Hepatocyte (in vitro differentiated cells): ENCODE measurements at regions not wholly inside any gene's neighbourhood (a gene's known extent, or its start where the extent isn't known, plus 50 kb on each side); places are given as distances from the start of the nearest gene placed in this dataset.

ENCODE experiments used
- DNase-seq: peaks from one replicate; pipeline ENCODE4 v3.0.0-alpha.2; 2016; ENCODE audit warnings: low spot score
- H2AFZ ChIP-seq: fragments of 200-600 bp; sonication (generic); 2 replicates; pipeline ENCODE4 v1.6.0; 2016; ENCODE audit warnings: antibody characterized with exemption, mild to moderate bottlenecking
- H3K27ac ChIP-seq: fragments of 200-600 bp; sonication (generic); 2 replicates; pipeline ENCODE4 v1.5.1; 2016; ENCODE audit warnings: mild to moderate bottlenecking
- H3K27me3 ChIP-seq: fragments of 200-600 bp; sonication (generic); 2 replicates; pipeline ENCODE4 v1.6.1; 2016
- H3K36me3 ChIP-seq: fragments of 200-600 bp; sonication (generic); replicated peaks from 2 replicates; pipeline ENCODE4 v1.5.1; 2016; ENCODE audit warnings: low read depth; ENCODE audit not compliant: insufficient read depth
- H3K4me1 ChIP-seq: fragments of 200-600 bp; sonication (generic); 2 replicates; pipeline ENCODE4 v1.5.1; 2016; ENCODE audit warnings: mild to moderate bottlenecking, moderate library complexity; ENCODE audit not compliant: insufficient read depth
- H3K4me2 ChIP-seq: fragments of 200-600 bp; sonication (generic); 2 replicates; pipeline ENCODE4 v1.6.0; 2016
- H3K4me3 ChIP-seq: fragments of 200-600 bp; sonication (generic); 2 replicates; pipeline ENCODE4 v1.5.1; 2016; ENCODE audit warnings: mild to moderate bottlenecking
- H3K79me2 ChIP-seq: fragments of 200-600 bp; sonication (generic); 2 replicates; pipeline ENCODE4 v1.6.0; 2017; ENCODE audit warnings: mild to moderate bottlenecking
- H3K9me2 ChIP-seq: fragments of 200-600 bp; sonication (generic); replicated peaks from 2 replicates; pipeline ENCODE4 v1.6.0; 2017; ENCODE audit warnings: mild to moderate bottlenecking; ENCODE audit not compliant: insufficient read depth
- H3K9me3 ChIP-seq: fragments of 200-600 bp; sonication (generic); 2 replicates; pipeline ENCODE4 v1.5.1; 2016; ENCODE audit warnings: low read depth, mild to moderate bottlenecking
- H4K20me1 ChIP-seq: fragments of 200-600 bp; sonication (generic); 2 replicates; pipeline ENCODE4 v1.6.0; 2016; ENCODE audit warnings: mild to moderate bottlenecking; ENCODE audit not compliant: insufficient read depth, poor library complexity, severe bottlenecking
- EZH2 ChIP-seq: fragments of 200-600 bp; sonication (generic); IDR thresholded peaks from 2 replicates; pipeline ENCODE4 v1.6.1; 2016; ENCODE audit warnings: antibody characterized with exemption, mild to moderate bottlenecking, borderline replicate concordance
- EZH2phosphoT487 ChIP-seq: fragments of 200-600 bp; sonication (generic); IDR thresholded peaks from one replicate; pipeline ENCODE4 v1.6.1; 2018; ENCODE audit warnings: antibody characterized with exemption, mild to moderate bottlenecking, low read depth, moderate library complexity; ENCODE audit not compliant: unreplicated experiment, severe bottlenecking
- WGBS: methylation state at CpG from one replicate; pipeline ENCODE4 v1.1.6; 2016; ENCODE audit warnings: low lambda C conversion rate; ENCODE audit errors: missing lambda C conversion rate; 5-methylcytosine and 5-hydroxymethylcytosine counted together
- TF ChIP-seq, protein P1 (sequence below): fragments of 200-600 bp; sonication (generic); IDR thresholded peaks from 2 replicates; pipeline ENCODE4 v1.5.1; 2016; ENCODE audit warnings: antibody characterized with exemption, mild to moderate bottlenecking; ENCODE audit not compliant: poor library complexity

DNA sequence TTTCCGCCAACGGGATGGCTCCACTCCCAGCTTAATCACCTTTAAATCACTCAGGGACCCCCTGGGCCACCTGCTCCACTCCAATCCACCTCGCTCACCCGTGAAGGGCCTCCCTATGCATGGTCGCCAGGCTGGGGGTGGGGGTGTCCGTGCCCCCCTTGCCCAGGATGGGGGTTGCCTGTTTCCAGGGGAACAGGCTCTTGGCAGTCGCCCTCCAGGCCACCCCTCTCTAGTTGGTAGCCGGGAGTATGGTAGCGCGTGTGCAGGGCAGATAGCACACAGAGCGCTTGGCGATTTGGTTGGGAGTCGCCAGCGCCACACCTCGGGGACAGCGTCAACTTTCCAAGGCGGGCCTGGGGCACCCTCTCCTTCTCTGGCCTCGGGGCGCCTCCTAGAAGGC, 134.9 kb upstream of the ZNF92 start:
- Histone ChIP-seq H3K36me3 (no peaks in the 10 kb centered on the region), H3K9me3 (no peaks in the 10 kb centered on the region), H3K9me2 (no peaks in the 10 kb centered on the region), H2AFZ (no peak overlapping the region), H3K27ac (no peak overlapping the region), H3K4me1 (no peaks in the 10 kb centered on the region), H3K4me2 (no peak overlapping the region), H3K79me2 (no peaks in the 10 kb centered on the region), H3K27me3 (no peaks in the 10 kb centered on the region), H3K4me3 (no peak overlapping the region), H4K20me1 (no peaks in the 10 kb centered on the region)
- WGBS = 95% methylated on average over 19 of the region's 19 CpGs
- TF ChIP-seq EZH2 (no peak), EZH2phosphoT487 (no peak)
- TF ChIP-seq, protein P1, sequence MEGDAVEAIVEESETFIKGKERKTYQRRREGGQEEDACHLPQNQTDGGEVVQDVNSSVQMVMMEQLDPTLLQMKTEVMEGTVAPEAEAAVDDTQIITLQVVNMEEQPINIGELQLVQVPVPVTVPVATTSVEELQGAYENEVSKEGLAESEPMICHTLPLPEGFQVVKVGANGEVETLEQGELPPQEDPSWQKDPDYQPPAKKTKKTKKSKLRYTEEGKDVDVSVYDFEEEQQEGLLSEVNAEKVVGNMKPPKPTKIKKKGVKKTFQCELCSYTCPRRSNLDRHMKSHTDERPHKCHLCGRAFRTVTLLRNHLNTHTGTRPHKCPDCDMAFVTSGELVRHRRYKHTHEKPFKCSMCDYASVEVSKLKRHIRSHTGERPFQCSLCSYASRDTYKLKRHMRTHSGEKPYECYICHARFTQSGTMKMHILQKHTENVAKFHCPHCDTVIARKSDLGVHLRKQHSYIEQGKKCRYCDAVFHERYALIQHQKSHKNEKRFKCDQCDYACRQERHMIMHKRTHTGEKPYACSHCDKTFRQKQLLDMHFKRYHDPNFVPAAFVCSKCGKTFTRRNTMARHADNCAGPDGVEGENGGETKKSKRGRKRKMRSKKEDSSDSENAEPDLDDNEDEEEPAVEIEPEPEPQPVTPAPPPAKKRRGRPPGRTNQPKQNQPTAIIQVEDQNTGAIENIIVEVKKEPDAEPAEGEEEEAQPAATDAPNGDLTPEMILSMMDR = no peak
- DNase-seq = no peak

DNA sequence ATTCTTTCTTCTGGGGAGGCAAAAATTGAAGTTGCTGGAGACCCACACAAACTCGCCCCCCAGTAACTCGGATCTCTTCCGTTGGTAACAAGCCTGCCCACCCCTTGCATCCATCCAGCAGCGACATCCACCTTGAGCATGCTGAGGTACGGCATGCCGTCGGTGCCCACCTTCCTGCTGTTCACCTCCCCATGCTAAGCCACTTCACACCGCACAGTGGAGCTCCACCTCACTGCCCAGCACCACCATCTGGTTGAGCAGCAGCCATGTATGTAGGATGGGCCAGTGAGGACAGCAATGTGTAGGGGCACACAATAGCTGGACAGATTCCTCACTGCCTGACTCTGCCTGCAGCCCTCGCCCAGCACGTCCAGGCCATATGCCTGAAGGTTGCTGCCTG, 138.1 kb upstream of the ZNF92 start:
- H3K4me3 ChIP-seq = no peak overlapping the region
- no peak overlapping the region for H3K4me2 ChIP-seq
- H2AFZ ChIP-seq = no peak overlapping the region
- whole genome bisulfite sequencing = 94% methylated on average over 10 of the region's 10 CpGs
- H3K79me2 ChIP-seq = no peaks in the 10 kb centered on the region
- no peaks in the 10 kb centered on the region for H4K20me1 ChIP-seq
- no peaks in the 10 kb centered on the region for H3K27me3 ChIP-seq
- H3K9me3 ChIP-seq = no peaks in the 10 kb centered on the region
- TF ChIP-seq, protein P1 = no peak
- TF ChIP-seq EZH2phosphoT487 (no peak), EZH2 (no peak)
- no peak overlapping the region for H3K27ac ChIP-seq
- H3K4me1 ChIP-seq = no peaks in the 10 kb centered on the region
- no peak for DNase-seq
- no peaks in the 10 kb centered on the region for H3K9me2 ChIP-seq
- H3K36me3 ChIP-seq = no peaks in the 10 kb centered on the region

DNA sequence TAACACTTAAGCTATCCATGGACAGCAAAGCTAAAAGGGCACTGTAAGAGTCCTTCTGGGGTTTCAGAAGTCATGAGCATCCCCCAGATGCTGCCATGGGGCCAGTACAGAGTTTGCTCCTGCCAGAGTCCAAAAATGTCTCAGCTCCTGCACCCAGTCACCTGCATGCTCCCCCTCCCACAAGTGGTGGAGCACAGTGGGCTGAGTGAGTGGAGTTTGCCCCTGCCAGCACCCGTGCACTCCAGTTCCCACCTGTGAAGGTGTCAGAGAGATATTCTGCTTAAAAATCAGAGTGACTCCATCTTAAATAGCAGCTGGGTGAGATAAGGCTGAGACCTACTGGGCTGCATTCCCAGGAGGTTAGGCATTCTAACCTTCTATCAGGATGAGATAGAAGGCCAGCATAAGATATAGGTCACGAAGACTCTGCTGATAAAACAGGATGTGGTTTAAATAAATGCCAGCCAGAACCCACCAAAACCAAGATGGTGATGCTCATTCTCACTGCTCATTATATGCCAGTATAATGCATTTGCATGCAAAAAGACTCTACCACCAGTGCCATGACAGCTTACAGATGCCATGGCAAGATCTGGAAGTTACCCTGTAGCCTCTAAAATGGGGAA, 140.1 kb upstream of the ZNF92 start:
- no peak overlapping the region for H3K27ac ChIP-seq
- H3K9me2 ChIP-seq = no peaks in the 10 kb centered on the region
- H3K79me2 ChIP-seq = no peaks in the 10 kb centered on the region
- WGBS = 35% methylated on average over 2 of the region's 2 CpGs
- DNase-seq = no peak
- no peak overlapping the region for H2AFZ ChIP-seq
- H3K4me2 ChIP-seq = no peak overlapping the region
- no peaks in the 10 kb centered on the region for H3K4me1 ChIP-seq
- no peaks in the 10 kb centered on the region for H4K20me1 ChIP-seq
- H3K4me3 ChIP-seq = no peak overlapping the region
- no peaks in the 10 kb centered on the region for H3K27me3 ChIP-seq
- no peak for TF ChIP-seq EZH2phosphoT487
- TF ChIP-seq, protein P1 = no peak
- TF ChIP-seq EZH2 = no peak
- H3K36me3 ChIP-seq = no peaks in the 10 kb centered on the region
- H3K9me3 ChIP-seq = no peaks in the 10 kb centered on the region

DNA sequence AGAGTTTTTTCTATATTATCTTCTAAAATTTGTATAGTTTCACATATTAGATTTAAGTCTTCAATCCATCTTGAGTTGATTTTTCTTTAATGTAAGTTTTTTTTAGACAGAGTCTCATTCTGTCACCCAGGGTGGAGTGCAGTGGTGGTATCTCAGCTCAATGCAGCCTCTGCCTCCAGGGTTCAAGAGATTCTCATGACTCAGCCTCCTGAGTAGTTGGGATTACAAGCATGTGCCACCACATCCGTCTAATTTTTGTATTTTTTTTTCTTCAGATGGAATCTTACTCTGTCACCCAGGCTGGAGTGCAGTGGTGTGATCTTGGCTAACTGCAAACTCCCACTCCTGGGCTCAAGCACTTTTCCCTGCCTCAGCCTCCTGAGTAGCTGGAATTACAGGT, 143.4 kb upstream of the ZNF92 start:
- no peak for DNase-seq
- H3K27ac ChIP-seq = no peak overlapping the region
- no peaks in the 10 kb centered on the region for H3K79me2 ChIP-seq
- TF ChIP-seq EZH2 (no peak), EZH2phosphoT487 (no peak)
- TF ChIP-seq, protein P1 = no peak
- no peaks in the 10 kb centered on the region for H3K9me2 ChIP-seq
- no peak overlapping the region for H3K4me2 ChIP-seq
- no peaks in the 10 kb centered on the region for H3K36me3 ChIP-seq
- H3K9me3 ChIP-seq = no peaks in the 10 kb centered on the region
- 85% methylated on average over 1 of the region's 1 CpG for WGBS
- H3K27me3 ChIP-seq = no peaks in the 10 kb centered on the region
- no peaks in the 10 kb centered on the region for H4K20me1 ChIP-seq
- H3K4me3 ChIP-seq = no peak overlapping the region
- H2AFZ ChIP-seq = no peak overlapping the region
- no peaks in the 10 kb centered on the region for H3K4me1 ChIP-seq
